Naive thymus-derived CD4-positive, alpha-beta T cell (primary cell): ENCODE measurements at regions not wholly inside any gene's neighbourhood (a gene's known extent, or its start where the extent isn't known, plus 50 kb on each side); places are given as distances from the start of the nearest gene placed in this dataset.
"Not testable (repeated sequence)": the region's sequence is repeated elsewhere in the genome, so short reads cannot be mapped to it uniquely, and the experiment has no call there.

Source experiments
- ATAC-seq: fragments of 150-1000 bp; cut with Tn5 transposase; 2 replicates; pipeline ENCODE4 v1.10.0; 2021; ENCODE audit warnings: mild to moderate bottlenecking, moderate library complexity
- CTCF ChIA-PET: fragments of 350-600 bp; sonication (Branson Sonifier 250); formaldehyde crosslinking; loops from one replicate; lab custom pipeline; 2021; ENCODE audit warnings: antibody characterized with exemption; lab: Charles Lee
- POLR2A ChIA-PET: fragments of 350-600 bp; sonication (Branson Sonifier 250); formaldehyde crosslinking; loops from one replicate; lab custom pipeline; 2021; ENCODE audit warnings: antibody characterized with exemption, inconsistent platforms; lab: Charles Lee
- DNase-seq, 9 donors: peaks; one replicate each; pipeline versions ENCODE4 v3.0.0 to v3.0.0-alpha.2; 2020 to 2022; ENCODE audit warnings: mixed read lengths in 1 of 9
- H3K27ac ChIP-seq: one replicate; pipeline ENCODE4 v1.7.0; 2013; ENCODE audit warnings: mild to moderate bottlenecking, low read depth, low read length, moderate library complexity
- H3K27me3 ChIP-seq, 2 donors: one replicate each; pipeline ENCODE4 v1.7.0; 2013; ENCODE audit warnings: low read length in 2 of 2, mild to moderate bottlenecking in 2 of 2, moderate library complexity in 2 of 2; ENCODE audit not compliant: control insufficient read depth in 2 of 2, insufficient read depth in 2 of 2
- H3K36me3 ChIP-seq, 3 experiments: 1 replicate in 2 of 3; 2 replicates in 1 of 3; pipeline ENCODE4 v1.7.0; 2013; ENCODE audit warnings: low read length in 3 of 3, mild to moderate bottlenecking in 3 of 3, moderate library complexity in 1 of 3; ENCODE audit not compliant: insufficient read depth in 3 of 3, control insufficient read depth in 2 of 3
- H3K4me1 ChIP-seq, 2 donors: one replicate each; pipeline ENCODE4 v1.7.0; 2013; ENCODE audit warnings: low read length in 2 of 2, mild to moderate bottlenecking in 2 of 2, moderate library complexity in 1 of 2; ENCODE audit not compliant: control insufficient read depth in 2 of 2, insufficient read depth in 2 of 2
- H3K4me3 ChIP-seq: 2 replicates; pipeline ENCODE4 v1.7.0; 2013; ENCODE audit warnings: mild to moderate bottlenecking, low read length
- H3K9me3 ChIP-seq, 3 experiments: 1 replicate in 2 of 3; 2 replicates in 1 of 3; pipeline ENCODE4 v1.7.0; 2013; ENCODE audit warnings: low read length in 3 of 3; ENCODE audit not compliant: control insufficient read depth in 2 of 3
- H3K27ac Mint-ChIP-seq, 9 donors: one replicate each; pipeline ENCODE4 v1.8.0; 2020 to 2022; ENCODE audit warnings: mixed read lengths in 9 of 9, mild to moderate bottlenecking in 8 of 9, moderate library complexity in 5 of 9, inconsistent platforms in 2 of 9
- H3K27me3 Mint-ChIP-seq, 5 donors: one replicate each; pipeline ENCODE4 v1.8.0; 2021 to 2022; ENCODE audit warnings: mixed read lengths in 5 of 5, mild to moderate bottlenecking in 1 of 5
- H3K36me3 Mint-ChIP-seq, 5 donors: one replicate each; pipeline ENCODE4 v1.8.0; 2020 to 2022; ENCODE audit warnings: mixed read lengths in 5 of 5, mild to moderate bottlenecking in 3 of 5, inconsistent platforms in 1 of 5
- H3K4me1 Mint-ChIP-seq, 7 donors: one replicate each; pipeline ENCODE4 v1.8.0; 2020 to 2022; ENCODE audit warnings: mixed read lengths in 7 of 7, mild to moderate bottlenecking in 3 of 7, inconsistent platforms in 1 of 7
- H3K4me3 Mint-ChIP-seq, 10 donors: one replicate each; pipeline ENCODE4 v1.8.0; 2020 to 2022; ENCODE audit warnings: mild to moderate bottlenecking in 10 of 10, mixed read lengths in 10 of 10, moderate library complexity in 6 of 10, inconsistent platforms in 2 of 10
- H3K9me3 Mint-ChIP-seq, 11 donors: one replicate each; pipeline ENCODE4 v1.8.0; 2020 to 2022; ENCODE audit warnings: mixed read lengths in 11 of 11, mild to moderate bottlenecking in 4 of 11, inconsistent platforms in 1 of 11, moderate library complexity in 1 of 11
- intact Hi-C, 2 donors: fragments of 100-400 bp; cut with micrococcal nuclease; formaldehyde crosslinking; loops; one replicate each; pipeline ENCODE4 v1.15.1; 2023

- Mint-ChIP-seq H3K27ac (no peak overlapping the region), H3K36me3 (no peaks in the 10 kb centered on the region), H3K9me3 (peaks cover 0 to 15% (median 5%) of the 10 kb centered on the region in 11 donors), H3K4me3 (no peak overlapping the region), H3K27me3 (no peaks in the 10 kb centered on the region), H3K4me1 (no peaks in the 10 kb centered on the region)
- Histone ChIP-seq H3K36me3 (no peaks in the 10 kb centered on the region), H3K4me1 (no peaks in the 10 kb centered on the region), H3K27me3 (no peaks in the 10 kb centered on the region), H3K9me3 (no peaks in the 10 kb centered on the region), H3K4me3 (no peak overlapping the region), H3K27ac (no peak overlapping the region)
- intact Hi-C loops: no loop called here
- ATAC-seq: no peak
- no peak for DNase-seq
- ChIA-PET CTCF (no interaction called here), POLR2A (no interaction called here)
Observed at GRCh38 chr3:102936511-102937045, 501.8 kb downstream of the ZPLD1 start.

DNA sequence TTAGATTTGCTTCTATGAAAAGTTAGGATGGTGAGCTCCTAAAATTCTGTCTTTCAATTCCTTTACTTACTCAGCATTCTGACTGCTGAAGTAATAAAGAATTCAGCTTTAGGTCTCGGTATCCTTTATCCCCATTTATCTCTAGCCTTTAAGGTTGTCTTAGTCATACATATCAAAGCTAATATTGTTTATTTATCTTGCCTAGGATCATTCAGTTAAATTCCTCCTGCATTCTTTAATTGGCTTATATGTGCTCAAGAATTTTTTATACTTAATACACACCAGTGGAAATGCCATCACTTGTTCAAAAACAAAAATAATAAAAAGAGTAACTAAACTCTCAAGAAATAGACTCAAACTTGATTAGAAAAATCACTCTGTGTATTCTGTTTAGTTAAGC, 507.0 kb downstream of the ZPLD1 start:
- ATAC-seq: no peak
- Mint-ChIP-seq H3K36me3 (no peaks in the 10 kb centered on the region), H3K27me3 (no peaks in the 10 kb centered on the region), H3K4me3 (no peak overlapping the region), H3K9me3 (peaks cover 0 to 8% (median 2%) of the 10 kb centered on the region in 11 donors), H3K27ac (no peak overlapping the region), H3K4me1 (no peaks in the 10 kb centered on the region)
- no peaks in the 10 kb centered on the region for H3K9me3 ChIP-seq
- CTCF ChIA-PET: no interaction called here
- H3K4me3 ChIP-seq: no peak overlapping the region
- H3K4me1 ChIP-seq: no peaks in the 10 kb centered on the region
- H3K27ac ChIP-seq: no peak overlapping the region
- POLR2A ChIA-PET: no interaction called here
- intact Hi-C loops: no loop called here
- DNase-seq: no peak
- no peaks in the 10 kb centered on the region for H3K36me3 ChIP-seq
- H3K27me3 ChIP-seq: no peaks in the 10 kb centered on the region

GRCh38 chr3:102946445-102946844, 511.6 kb downstream of the ZPLD1 start:
- intact Hi-C loops, H3K36me3 Mint-ChIP-seq, POLR2A ChIA-PET, H3K27me3 Mint-ChIP-seq, H3K4me1 Mint-ChIP-seq, H3K4me3 ChIP-seq, DNase-seq, H3K9me3 Mint-ChIP-seq, H3K9me3 ChIP-seq, H3K4me3 Mint-ChIP-seq, CTCF ChIA-PET, H3K27ac Mint-ChIP-seq, ATAC-seq, H3K4me1 ChIP-seq, H3K27ac ChIP-seq, H3K36me3 ChIP-seq, H3K27me3 ChIP-seq: not testable (repeated sequence)

- Histone ChIP-seq H3K4me3 (no peak overlapping the region), H3K27ac (no peak overlapping the region), H3K9me3 (no peaks in the 10 kb centered on the region), H3K27me3 (no peaks in the 10 kb centered on the region), H3K4me1 (no peaks in the 10 kb centered on the region), H3K36me3 (no peaks in the 10 kb centered on the region)
- intact Hi-C loops: no loop called here
- DNase-seq (no peak), ATAC-seq (no peak)
- no peak overlapping the region for H3K27ac Mint-ChIP-seq
- ChIA-PET POLR2A (no interaction called here), CTCF (no interaction called here)
- H3K9me3 Mint-ChIP-seq: peaks cover 0 to 12% (median 4%) of the 10 kb centered on the region in 11 donors
- H3K4me3 Mint-ChIP-seq: no peak overlapping the region
- H3K4me1 Mint-ChIP-seq: no peaks in the 10 kb centered on the region
- H3K36me3 Mint-ChIP-seq: no peaks in the 10 kb centered on the region
- no peaks in the 10 kb centered on the region for H3K27me3 Mint-ChIP-seq
Observed at GRCh38 chr3:102972350-102972749, 537.5 kb downstream of the ZPLD1 start.

- no peaks in the 10 kb centered on the region for H3K36me3 ChIP-seq
- intact Hi-C loops: no loop called here
- H3K4me3 ChIP-seq: no peak overlapping the region
- Mint-ChIP-seq H3K27me3 (no peaks in the 10 kb centered on the region), H3K4me1 (no peaks in the 10 kb centered on the region), H3K4me3 (no peak overlapping the region), H3K27ac (no peak overlapping the region), H3K36me3 (no peaks in the 10 kb centered on the region), H3K9me3 (peaks cover 0 to 12% (median 2%) of the 10 kb centered on the region in 11 donors)
- no peak for ATAC-seq
- POLR2A ChIA-PET: no interaction called here
- DNase-seq: no peak
- H3K27me3 ChIP-seq: no peaks in the 10 kb centered on the region
- H3K27ac ChIP-seq: no peak overlapping the region
- no peaks in the 10 kb centered on the region for H3K9me3 ChIP-seq
- CTCF ChIA-PET: no interaction called here
- H3K4me1 ChIP-seq: no peaks in the 10 kb centered on the region
Observed at GRCh38 chr3:102974333-102974732, 539.5 kb downstream of the ZPLD1 start.

GRCh38 chr3:102979191-102979590, 544.4 kb downstream of the ZPLD1 start:
- no peak for ATAC-seq
- intact Hi-C loops: no loop called here
- POLR2A ChIA-PET: no interaction called here

DNA sequence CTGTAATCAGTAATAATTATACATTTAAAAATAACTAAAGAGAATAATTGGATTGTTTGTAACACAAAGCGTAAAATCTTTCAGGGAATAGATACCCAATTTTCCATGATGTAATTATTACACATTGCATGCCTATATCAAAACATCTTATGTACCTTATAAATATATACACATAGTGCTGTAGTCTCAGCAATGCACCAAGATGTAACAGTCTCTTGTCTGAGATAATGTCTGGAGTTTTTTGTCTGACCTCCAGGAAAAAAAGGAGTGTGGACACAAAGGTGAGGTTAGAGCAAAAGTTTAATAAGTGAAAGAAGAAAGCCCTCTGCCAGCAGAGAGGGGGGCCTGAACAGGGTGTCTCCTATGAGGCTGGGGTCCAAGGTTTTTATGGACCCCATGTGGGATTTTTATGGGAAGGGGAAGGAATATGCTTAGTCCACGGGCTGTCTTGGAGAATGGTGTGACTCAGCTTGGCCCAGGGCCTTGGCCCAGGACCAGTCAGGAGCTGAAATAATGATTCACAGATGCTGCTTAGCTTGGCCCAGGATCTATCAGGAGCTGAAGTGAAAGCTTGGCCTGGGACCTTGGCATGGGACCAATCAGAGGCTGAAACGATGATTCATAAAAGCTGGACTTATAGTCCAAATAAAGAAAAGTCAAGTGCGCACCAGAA, 545.0 kb downstream of the ZPLD1 start:
- POLR2A ChIA-PET: no interaction called here
- no peaks in the 10 kb centered on the region for H3K4me1 Mint-ChIP-seq
- no peaks in the 10 kb centered on the region for H3K27me3 Mint-ChIP-seq
- Histone ChIP-seq H3K9me3 (no peaks in the 10 kb centered on the region), H3K27me3 (no peaks in the 10 kb centered on the region), H3K4me3 (no peak overlapping the region), H3K4me1 (no peaks in the 10 kb centered on the region), H3K27ac (no peak overlapping the region), H3K36me3 (no peaks in the 10 kb centered on the region)
- no peak overlapping the region for H3K4me3 Mint-ChIP-seq
- DNase-seq (no peak), ATAC-seq (no peak)
- intact Hi-C loops: no loop called here
- CTCF ChIA-PET: no interaction called here
- H3K9me3 Mint-ChIP-seq: peaks cover 0 to 12% (median 1%) of the 10 kb centered on the region in 11 donors
- H3K36me3 Mint-ChIP-seq: no peaks in the 10 kb centered on the region
- H3K27ac Mint-ChIP-seq: no peak overlapping the region

More at GRCh38 chr3:102979191-102979590, 544.4 kb downstream of the ZPLD1 start:
- Mint-ChIP-seq H3K36me3 (no peaks in the 10 kb centered on the region), H3K27ac (no peak overlapping the region), H3K4me3 (no peak overlapping the region), H3K27me3 (no peaks in the 10 kb centered on the region), H3K9me3 (peaks cover 0 to 8% (median 1%) of the 10 kb centered on the region in 11 donors), H3K4me1 (no peaks in the 10 kb centered on the region)
- no peak for DNase-seq
- Histone ChIP-seq H3K27me3 (no peaks in the 10 kb centered on the region), H3K36me3 (no peaks in the 10 kb centered on the region), H3K9me3 (no peaks in the 10 kb centered on the region), H3K27ac (no peak overlapping the region), H3K4me3 (no peak overlapping the region), H3K4me1 (no peaks in the 10 kb centered on the region)
- CTCF ChIA-PET: no interaction called here
